ENCODE measurements at regions not wholly inside any gene's neighbourhood (a gene's known extent, or its start where the extent isn't known, plus 50 kb on each side); places are given as distances from the start of the nearest gene placed in this dataset.

DNA sequence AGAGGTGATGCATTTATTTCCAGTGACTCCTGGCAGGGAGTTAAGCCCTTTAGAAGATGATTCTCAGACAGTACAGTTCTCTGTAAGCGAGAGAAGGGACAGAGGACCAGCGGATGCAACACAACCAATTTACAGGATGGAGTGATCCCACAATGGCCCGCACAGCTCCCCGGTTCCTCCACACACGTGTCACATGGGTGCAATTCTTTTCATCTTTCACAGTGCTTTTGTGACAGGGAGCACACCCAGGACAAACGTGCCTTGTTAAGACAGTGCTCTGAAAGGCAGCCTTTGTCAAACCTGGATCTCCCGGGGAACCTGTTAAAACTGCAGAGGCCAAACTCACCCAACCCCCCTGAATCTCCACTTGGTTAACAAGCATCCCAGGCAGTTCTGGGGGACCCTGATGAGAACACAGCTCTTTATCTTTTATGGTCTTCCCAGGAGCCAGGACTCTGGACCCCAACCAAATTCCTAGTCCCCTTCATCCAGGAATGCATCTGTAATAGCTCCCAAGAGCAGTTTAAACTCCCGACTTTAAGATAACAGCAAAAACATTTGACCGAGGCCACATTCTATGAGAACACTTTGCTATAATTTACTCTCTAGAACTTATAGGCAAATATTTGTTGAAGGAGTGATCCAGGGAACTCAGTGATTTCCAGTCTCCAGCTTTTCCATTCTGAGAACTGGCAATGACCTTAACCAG is 134.9 kb upstream of the CDH5 start:
- Histone ChIP-seq H3K9me3 (ENCODE audit: insufficient read depth, low read depth, low read length) (no peaks in the 10 kb centered on the region), H3K79me2 (ENCODE audit: insufficient read depth, low read length) (no peaks in the 10 kb centered on the region), H3K4me3 (ENCODE audit: insufficient read depth, low read depth, low read length) (no peak overlapping the region), H3K27me3 (ENCODE audit: insufficient read depth, low read length) (peaks cover 29% of the 10 kb centered on the region), H3K27ac (ENCODE audit: low read depth, low read length) (no peak overlapping the region), H3K4me2 (ENCODE audit: low read length) (no peak overlapping the region), H3K36me3 (ENCODE audit: insufficient read depth, low read length) (no peaks in the 10 kb centered on the region), H3K9ac (ENCODE audit: low read length) (no peak overlapping the region), H3K4me1 (ENCODE audit: insufficient read depth, low read length) (peaks cover 7% of the 10 kb centered on the region), H2AFZ (ENCODE audit: low read depth, low read length) (no peak overlapping the region), H4K20me1 (ENCODE audit: insufficient read depth, low read length) (no peaks in the 10 kb centered on the region)
- no peak for TF ChIP-seq EZH2 (IDR thresholded peaks at IDR 0.05; ENCODE audit: insufficient read depth, low read length)
- TF ChIP-seq CTCF (IDR thresholded peaks at IDR 0.05; ENCODE audit: insufficient read depth, low read depth, low read length) = no peak
- Mint-ChIP-seq H3K27me3 (ENCODE audit: low read depth, unreplicated experiment) (peaks cover 47% of the 10 kb centered on the region), H3K27ac (ENCODE audit: unreplicated experiment) (no peak overlapping the region), H3K9me3 (ENCODE audit: unreplicated experiment) (peaks cover 7% of the 10 kb centered on the region), H3K4me3 (ENCODE audit: unreplicated experiment) (no peak overlapping the region), H3K36me3 (ENCODE audit: low read depth, unreplicated experiment) (no peaks in the 10 kb centered on the region), H3K4me1 (ENCODE audit: low read depth, unreplicated experiment) (peaks cover 12% of the 10 kb centered on the region)
- DNase-seq (ENCODE audit: low read depth) (no peak), FAIRE-seq (no peak)

- Histone ChIP-seq H3K9me3 (ENCODE audit: insufficient read depth, low read depth, low read length) (no peaks in the 10 kb centered on the region), H3K79me2 (ENCODE audit: insufficient read depth, low read length) (no peaks in the 10 kb centered on the region), H3K4me2 (ENCODE audit: low read length) (no peak overlapping the region), H2AFZ (ENCODE audit: low read depth, low read length) (no peak overlapping the region), H3K27ac (ENCODE audit: low read depth, low read length) (no peak overlapping the region), H3K4me1 (ENCODE audit: insufficient read depth, low read length) (peaks cover 7% of the 10 kb centered on the region), H3K36me3 (ENCODE audit: insufficient read depth, low read length) (no peaks in the 10 kb centered on the region), H3K9ac (ENCODE audit: low read length) (no peak overlapping the region), H3K4me3 (ENCODE audit: insufficient read depth, low read depth, low read length) (no peak overlapping the region), H3K27me3 (ENCODE audit: insufficient read depth, low read length) (peaks cover 27% of the 10 kb centered on the region), H4K20me1 (ENCODE audit: insufficient read depth, low read length) (no peaks in the 10 kb centered on the region)
- FAIRE-seq (no peak), DNase-seq (ENCODE audit: low read depth) (no peak)
- Mint-ChIP-seq H3K27me3 (ENCODE audit: low read depth, unreplicated experiment) (peaks cover 31% of the 10 kb centered on the region), H3K36me3 (ENCODE audit: low read depth, unreplicated experiment) (no peaks in the 10 kb centered on the region), H3K4me1 (ENCODE audit: low read depth, unreplicated experiment) (peaks cover 12% of the 10 kb centered on the region), H3K4me3 (ENCODE audit: unreplicated experiment) (no peak overlapping the region), H3K27ac (ENCODE audit: unreplicated experiment) (no peak overlapping the region), H3K9me3 (ENCODE audit: unreplicated experiment) (peaks cover 10% of the 10 kb centered on the region)
- no peak for TF ChIP-seq EZH2 (IDR thresholded peaks at IDR 0.05; ENCODE audit: insufficient read depth, low read length)
- no peak for TF ChIP-seq CTCF (IDR thresholded peaks at IDR 0.05; ENCODE audit: insufficient read depth, low read depth, low read length)
These were observed 136.8 kb upstream of the CDH5 start for GRCh38 chr16:66229651-66230050.

DNA sequence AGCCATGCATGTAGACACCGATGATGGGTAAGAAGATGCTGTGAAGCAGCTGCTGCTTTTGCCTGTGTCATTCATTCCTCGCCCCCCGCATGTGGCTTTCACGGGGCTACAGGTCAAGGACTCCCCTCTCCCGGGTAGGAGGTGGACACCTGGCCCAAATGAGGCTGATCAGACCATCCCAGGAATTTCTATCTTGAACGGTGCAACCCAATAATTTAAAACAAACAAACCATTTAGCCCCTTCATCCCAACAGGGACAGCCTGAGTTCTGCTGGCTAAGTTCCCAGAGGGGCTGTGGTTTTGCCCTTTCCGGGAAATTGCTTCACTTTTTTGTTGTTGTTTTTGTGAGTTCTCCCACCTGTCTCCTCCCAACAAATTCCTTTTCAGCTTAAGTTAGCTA is 137.7 kb upstream of the CDH5 start:
- Histone ChIP-seq H3K9ac (ENCODE audit: low read length) (no peak overlapping the region), H3K36me3 (ENCODE audit: insufficient read depth, low read length) (no peaks in the 10 kb centered on the region), H3K79me2 (ENCODE audit: insufficient read depth, low read length) (no peaks in the 10 kb centered on the region), H2AFZ (ENCODE audit: low read depth, low read length) (no peak overlapping the region), H3K4me1 (ENCODE audit: insufficient read depth, low read length) (peaks cover 10% of the 10 kb centered on the region), H3K4me2 (ENCODE audit: low read length) (peak overlapping the region; percentile 19), H3K9me3 (ENCODE audit: insufficient read depth, low read depth, low read length) (no peaks in the 10 kb centered on the region), H3K27me3 (ENCODE audit: insufficient read depth, low read length) (peaks cover 28% of the 10 kb centered on the region), H3K4me3 (ENCODE audit: insufficient read depth, low read depth, low read length) (no peak overlapping the region), H4K20me1 (ENCODE audit: insufficient read depth, low read length) (no peaks in the 10 kb centered on the region), H3K27ac (ENCODE audit: low read depth, low read length) (no peak overlapping the region)
- Mint-ChIP-seq H3K27me3 (ENCODE audit: low read depth, unreplicated experiment) (peaks cover 27% of the 10 kb centered on the region), H3K4me3 (ENCODE audit: unreplicated experiment) (no peak overlapping the region), H3K4me1 (ENCODE audit: low read depth, unreplicated experiment) (peaks cover 12% of the 10 kb centered on the region), H3K27ac (ENCODE audit: unreplicated experiment) (no peak overlapping the region), H3K9me3 (ENCODE audit: unreplicated experiment) (peaks cover 7% of the 10 kb centered on the region), H3K36me3 (ENCODE audit: low read depth, unreplicated experiment) (no peaks in the 10 kb centered on the region)
- FAIRE-seq (no peak), DNase-seq (ENCODE audit: low read depth) (peak; percentile 46)
- TF ChIP-seq CTCF (IDR thresholded peaks at IDR 0.05; ENCODE audit: insufficient read depth, low read depth, low read length) = no peak
- TF ChIP-seq EZH2 (IDR thresholded peaks at IDR 0.05; ENCODE audit: insufficient read depth, low read length) = no peak
